Gastroesophageal sphincter (tissue), 4 donors: ENCODE measurements at regions not wholly inside any gene's neighbourhood (a gene's known extent, or its start where the extent isn't known, plus 50 kb on each side); places are given as distances from the start of the nearest gene placed in this dataset.

Source experiments
- ATAC-seq: fragments of 150-250 bp; one replicate; pipeline ENCODE4 v1.9.1; 2016; ENCODE audit warnings: mild to moderate bottlenecking, moderate library complexity
- H3K27ac ChIP-seq, 4 donors: fragments of 200-600 bp; sonication (generic) in 3 of 4; 1 replicate in 3 of 4; 2 replicates in 1 of 4; pipeline ENCODE4 v1.5.1; 2016 to 2019
- H3K27me3 ChIP-seq: fragments of 200-600 bp; sonication (generic); one replicate; pipeline ENCODE4 v1.5.1; 2019
- H3K36me3 ChIP-seq, 2 donors: fragments of 200-600 bp; sonication (generic); one replicate each; pipeline ENCODE4 v1.5.1; 2019; ENCODE audit warnings: control low read depth in 1 of 2
- H3K4me1 ChIP-seq, 3 donors: fragments of 200-600 bp; sonication (generic); 1 replicate in 2 of 3; 2 replicates in 1 of 3; pipeline ENCODE4 v1.5.1; 2016 to 2019; ENCODE audit warnings: control low read depth in 2 of 3
- H3K4me3 ChIP-seq, 2 donors: fragments of 200-600 bp; sonication (generic); one replicate each; pipeline ENCODE4 v1.5.1; 2019; ENCODE audit warnings: mild to moderate bottlenecking in 1 of 2, moderate library complexity in 1 of 2
- H3K9me3 ChIP-seq, 3 donors: fragments of 200-600 bp; sonication (generic); one replicate each; pipeline ENCODE4 v1.5.1; 2017 to 2019; ENCODE audit warnings: control low read depth in 2 of 3
- EP300 ChIP-seq: sonication (generic); formaldehyde crosslinking; IDR thresholded peaks from one replicate; pipeline ENCODE4 v1.6.1; 2017; ENCODE audit warnings: antibody characterized with exemption, mild to moderate bottlenecking
- POLR2A ChIP-seq, 2 donors: fragments of 450-650 bp; IDR thresholded peaks; one replicate each; pipeline ENCODE4 v1.6.1; 2017; ENCODE audit warnings: antibody characterized with exemption in 2 of 2, mild to moderate bottlenecking in 2 of 2, moderate library complexity in 1 of 2
- POLR2AphosphoS5 ChIP-seq: sonication (generic); formaldehyde crosslinking; IDR thresholded peaks from one replicate; pipeline ENCODE4 v1.6.1; 2017; ENCODE audit warnings: antibody characterized with exemption
- WGBS, 2 donors: methylation state at CpG; one replicate each; pipeline ENCODE4 v1.1.5; 2018; ENCODE audit warnings: low coverage in 1 of 2; 5-methylcytosine and 5-hydroxymethylcytosine counted together
- TF ChIP-seq, protein P1 (sequence below), 4 experiments: fragments of 200-600 bp in 2 of 4; fragments of 450-650 bp in 2 of 4; sonication (generic) in 1 of 4; IDR thresholded peaks; one replicate each; pipeline ENCODE4 v1.5.1; 2017 to 2019; ENCODE audit warnings: antibody characterized with exemption in 4 of 4, mild to moderate bottlenecking in 2 of 4, moderate library complexity in 2 of 4

DNA sequence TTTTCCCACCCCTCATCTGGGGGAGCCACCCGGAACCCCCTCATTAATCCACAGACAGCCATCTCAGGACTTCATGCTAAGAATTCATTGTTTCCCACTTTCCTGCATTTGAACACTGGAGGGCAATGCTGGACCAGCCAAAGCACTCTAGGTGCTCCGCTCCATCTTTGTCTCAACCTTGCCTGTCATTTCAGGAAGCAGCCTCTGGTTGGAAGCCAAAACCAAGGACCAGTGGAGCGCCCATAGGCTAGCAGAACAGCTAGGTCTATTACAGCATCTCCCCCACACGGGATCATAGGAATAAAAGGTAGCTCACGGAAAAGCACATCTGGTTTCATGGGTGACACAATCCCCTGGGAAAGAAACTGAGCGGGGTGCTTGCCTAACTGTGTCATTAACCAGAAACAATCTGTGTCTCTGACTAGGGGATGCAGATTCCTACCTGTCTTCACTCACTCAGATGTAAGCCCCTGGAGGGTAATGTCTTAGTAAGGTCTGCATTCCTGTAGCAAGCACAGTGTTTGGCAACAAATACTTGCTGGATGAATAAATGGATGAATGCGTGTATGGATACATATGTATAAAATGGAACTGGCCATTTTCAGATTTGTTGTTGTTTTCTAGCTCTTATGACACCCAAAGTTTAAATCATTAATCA is 197.0 kb downstream of the DAD1 start:
- no peak for ATAC-seq
- no peak overlapping the region for H3K4me3 ChIP-seq
- peaks cover 30% of the 10 kb centered on the region for H3K27me3 ChIP-seq
- WGBS, 2 donors: 50 to 51% methylated on average over 2 to 6 of the region's 7 CpGs
- H3K4me1 ChIP-seq: peaks cover 0 to 6% (median 0%) of the 10 kb centered on the region in 3 donors
- TF ChIP-seq POLR2A (IDR thresholded peaks at IDR 0.05): no peak
- no peak for TF ChIP-seq EP300
- TF ChIP-seq, protein P1, sequence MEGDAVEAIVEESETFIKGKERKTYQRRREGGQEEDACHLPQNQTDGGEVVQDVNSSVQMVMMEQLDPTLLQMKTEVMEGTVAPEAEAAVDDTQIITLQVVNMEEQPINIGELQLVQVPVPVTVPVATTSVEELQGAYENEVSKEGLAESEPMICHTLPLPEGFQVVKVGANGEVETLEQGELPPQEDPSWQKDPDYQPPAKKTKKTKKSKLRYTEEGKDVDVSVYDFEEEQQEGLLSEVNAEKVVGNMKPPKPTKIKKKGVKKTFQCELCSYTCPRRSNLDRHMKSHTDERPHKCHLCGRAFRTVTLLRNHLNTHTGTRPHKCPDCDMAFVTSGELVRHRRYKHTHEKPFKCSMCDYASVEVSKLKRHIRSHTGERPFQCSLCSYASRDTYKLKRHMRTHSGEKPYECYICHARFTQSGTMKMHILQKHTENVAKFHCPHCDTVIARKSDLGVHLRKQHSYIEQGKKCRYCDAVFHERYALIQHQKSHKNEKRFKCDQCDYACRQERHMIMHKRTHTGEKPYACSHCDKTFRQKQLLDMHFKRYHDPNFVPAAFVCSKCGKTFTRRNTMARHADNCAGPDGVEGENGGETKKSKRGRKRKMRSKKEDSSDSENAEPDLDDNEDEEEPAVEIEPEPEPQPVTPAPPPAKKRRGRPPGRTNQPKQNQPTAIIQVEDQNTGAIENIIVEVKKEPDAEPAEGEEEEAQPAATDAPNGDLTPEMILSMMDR (IDR thresholded peaks at IDR 0.05): peak; percentile 16 to 72 (median 62)
- H3K27ac ChIP-seq: no peak overlapping the region
- no peaks in the 10 kb centered on the region for H3K36me3 ChIP-seq
- H3K9me3 ChIP-seq: no peaks in the 10 kb centered on the region

DNA sequence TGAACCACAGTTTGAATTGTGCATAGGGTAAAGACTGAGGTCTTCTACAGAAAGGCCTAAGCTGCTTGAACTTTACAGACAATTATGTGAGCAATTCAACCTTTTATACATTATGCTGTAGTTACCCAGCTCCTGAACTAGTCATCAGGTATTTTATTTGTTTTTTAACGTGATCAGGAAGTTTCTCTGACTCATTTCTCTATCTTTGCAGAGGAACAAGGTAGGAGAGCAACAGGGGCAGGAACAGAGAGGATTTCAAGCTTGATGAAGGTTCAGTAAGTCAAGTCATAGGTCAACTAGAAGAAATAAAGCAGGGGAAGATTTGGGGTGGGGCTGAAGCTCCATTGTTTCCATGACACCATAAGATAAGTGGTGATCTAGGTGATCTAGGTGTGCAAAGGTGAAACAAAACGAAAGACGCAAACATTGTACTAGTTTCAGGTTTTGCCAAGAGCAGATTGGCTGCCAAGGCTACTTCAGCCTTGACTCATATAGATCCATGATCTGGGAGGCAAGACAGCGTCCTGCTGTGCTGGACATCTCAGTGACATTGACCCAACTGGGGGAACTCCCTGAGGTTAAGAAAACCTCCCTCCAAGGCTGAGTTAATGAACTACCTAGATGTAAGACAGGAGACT is 198.1 kb downstream of the DAD1 start:
- H3K36me3 ChIP-seq: no peaks in the 10 kb centered on the region
- no peak overlapping the region for H3K27ac ChIP-seq
- no peak for ATAC-seq
- H3K4me3 ChIP-seq: no peak overlapping the region
- H3K27me3 ChIP-seq: peaks cover 30% of the 10 kb centered on the region
- no peaks in the 10 kb centered on the region for H3K9me3 ChIP-seq
- TF ChIP-seq, protein P1 (IDR thresholded peaks at IDR 0.05): no peak
- no peak for TF ChIP-seq POLR2AphosphoS5
- no peak for TF ChIP-seq POLR2A (IDR thresholded peaks at IDR 0.05)
- TF ChIP-seq EP300: no peak
- WGBS, 2 donors: 67 to 92% methylated on average over 4 of the region's 4 CpGs
- peaks cover 0 to 6% (median 0%) of the 10 kb centered on the region in 3 donors for H3K4me1 ChIP-seq

DNA sequence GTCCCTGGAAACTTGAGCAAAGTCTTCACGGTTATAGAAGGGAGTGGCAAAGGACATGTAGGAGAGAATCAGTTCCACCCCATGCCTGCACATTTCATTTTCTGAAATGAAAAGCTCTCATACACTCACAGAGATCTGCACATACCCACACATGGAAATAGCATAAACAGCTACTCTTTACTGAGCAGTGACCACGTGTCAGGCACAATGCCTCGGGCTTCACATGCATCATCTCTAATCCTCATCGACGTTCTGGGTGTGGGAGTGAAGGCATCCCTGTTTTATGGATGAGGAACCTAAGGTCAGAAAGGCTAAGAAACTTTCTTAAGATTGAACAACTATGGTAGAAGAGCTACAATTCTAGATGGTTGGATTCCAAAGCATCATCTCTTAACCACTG is 198.8 kb downstream of the DAD1 start:
- TF ChIP-seq, protein P1 (IDR thresholded peaks at IDR 0.05): no peak
- TF ChIP-seq POLR2A (IDR thresholded peaks at IDR 0.05) (no peak), EP300 (no peak), POLR2AphosphoS5 (no peak)
- no peaks in the 10 kb centered on the region for H3K9me3 ChIP-seq
- no peak for ATAC-seq
- peaks cover 30% of the 10 kb centered on the region for H3K27me3 ChIP-seq
- H3K27ac ChIP-seq: no peak overlapping the region
- no peaks in the 10 kb centered on the region for H3K36me3 ChIP-seq
- H3K4me1 ChIP-seq: peaks cover 0 to 6% (median 0%) of the 10 kb centered on the region in 3 donors
- H3K4me3 ChIP-seq: no peak overlapping the region
- 68 to 75% methylated on average over 4 of the region's 5 CpGs for WGBS, 2 donors

DNA sequence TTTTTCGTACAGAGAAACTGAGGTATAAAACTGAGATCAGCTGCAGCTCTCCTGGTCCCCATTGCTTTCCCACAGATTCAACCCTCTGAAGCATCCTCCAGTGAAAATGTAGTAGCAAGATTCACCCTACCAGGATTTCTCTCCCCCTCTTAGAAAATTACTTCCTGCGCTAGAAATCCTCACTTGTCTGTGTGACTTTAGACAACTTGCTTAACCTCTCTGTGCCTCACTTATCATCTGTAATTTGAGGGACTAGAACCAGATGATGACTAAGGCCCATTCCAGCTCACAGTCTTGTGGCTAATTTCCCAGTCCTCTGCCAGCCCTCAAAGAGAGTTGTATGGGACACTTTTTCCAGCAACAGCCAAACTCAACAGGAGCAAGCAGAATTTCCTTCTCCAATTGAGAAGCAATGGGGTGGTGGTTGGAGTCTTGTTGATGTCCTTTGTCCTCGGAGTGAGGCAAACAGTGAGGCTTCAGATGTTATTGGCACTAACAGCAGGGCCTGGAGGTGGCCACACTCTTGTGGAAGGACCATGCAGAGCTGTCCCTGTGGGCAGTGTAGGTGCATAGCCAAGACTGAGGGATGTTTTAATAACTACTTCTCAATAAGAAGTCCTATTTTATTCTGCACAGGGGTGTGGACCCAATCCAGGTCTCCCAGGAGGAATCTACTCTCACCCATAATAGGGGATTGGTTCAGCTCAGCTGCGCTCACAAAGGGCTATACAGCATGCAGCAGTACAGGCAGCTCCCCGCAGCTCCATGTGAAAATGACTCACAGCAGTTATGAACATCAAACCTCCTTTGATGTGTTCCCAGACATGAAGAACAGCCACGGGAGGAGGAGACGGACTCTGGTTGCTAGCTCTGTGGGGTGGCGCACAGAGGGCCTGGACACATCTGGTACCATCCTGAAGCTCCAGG is 200.1 kb downstream of the DAD1 start:
- H3K9me3 ChIP-seq: no peaks in the 10 kb centered on the region
- H3K36me3 ChIP-seq: no peaks in the 10 kb centered on the region
- H3K27ac ChIP-seq: no peak overlapping the region
- H3K4me1 ChIP-seq: peaks cover 0 to 6% (median 0%) of the 10 kb centered on the region in 3 donors
- H3K27me3 ChIP-seq: peaks cover 30% of the 10 kb centered on the region
- no peak overlapping the region for H3K4me3 ChIP-seq
- no peak for TF ChIP-seq POLR2AphosphoS5
- no peak for TF ChIP-seq POLR2A (IDR thresholded peaks at IDR 0.05)
- TF ChIP-seq, protein P1 (IDR thresholded peaks at IDR 0.05): no peak
- TF ChIP-seq EP300: no peak
- ATAC-seq: no peak
- WGBS, 2 donors: 87 to 88% methylated on average over 5 to 7 of the region's 8 CpGs
